HCT116 (cell line): ENCODE measurements at regions not wholly inside any gene's neighbourhood (a gene's known extent, or its start where the extent isn't known, plus 50 kb on each side); places are given as distances from the start of the nearest gene placed in this dataset.

ENCODE experiments used
- ATAC-seq: fragments of 200-7000 bp; cut with Tn5 transposase; 2 replicates; pipeline ENCODE4 v1.9.1; 2020; ENCODE audit warnings: mild to moderate bottlenecking, moderate library complexity
- BruUV-seq: library from RNA; stranded (reverse); fragments of 400-500 nt; replicated peaks from 2 replicates; lab custom pipeline; 2021; lab: Mats Ljungman, UMichigan
- CTCF ChIA-PET: fragments of 300-600 bp; sonication (Branson Sonifier 250); formaldehyde crosslinking; loops from one replicate; lab custom pipeline; 2021; ENCODE audit warnings: antibody characterized with exemption; lab: Charles Lee
- POLR2A ChIA-PET: fragments of 300-600, 350-600 bp; sonication (Branson Sonifier 250); formaldehyde crosslinking; loops from one replicate; lab custom pipeline; 2021; ENCODE audit warnings: antibody characterized with exemption; lab: Charles Lee
- RAD21 ChIA-PET, 2 experiments: fragments of 300-600 bp; sonication (Branson Sonifier 250); formaldehyde crosslinking; loops; one replicate each; lab custom pipeline; 2023; ENCODE audit warnings: low total read pairs in 2 of 2; ENCODE audit not compliant: uncharacterized antibody in 2 of 2, unreplicated experiment in 2 of 2, low non-redundant PET in 1 of 2; lab: Charles Lee
- DNase-seq: peaks from one replicate; pipeline ENCODE4 v3.0.0-alpha.2; 2010; ENCODE audit warnings: low read depth, low spot score
- H2AFZ ChIP-seq: fragments of 200-600 bp; shearing (Covaris generic), sonication (generic); 2 replicates; pipeline ENCODE4 v1.6.1; 2017; ENCODE audit warnings: low read depth, mixed run types, mixed read lengths, antibody characterized with exemption, low read length; ENCODE audit not compliant: poor library complexity, severe bottlenecking
- H3K27ac ChIP-seq: 2 replicates; pipeline ENCODE4 v1.5.1; 2012; ENCODE audit warnings: low read depth, low read length
- H3K27me3 ChIP-seq: fragments of 200-600 bp; sonication (generic); 2 replicates; pipeline ENCODE4 v1.6.1; 2016; ENCODE audit warnings: mixed run types, low read length, mixed read lengths; ENCODE audit not compliant: insufficient read depth
- H3K36me3 ChIP-seq, 2 experiments: fragments of 200-500 bp in 1 of 2; fragments of 200-600 bp in 1 of 2; sonication (Bioruptor generic) in 1 of 2; sonication (generic) in 1 of 2; 2 replicates each; pipeline versions ENCODE4 v1.5.1 to v1.6.1; 2014 to 2016; ENCODE audit warnings: low read length in 2 of 2, inconsistent platforms in 1 of 2, mixed read lengths in 1 of 2, mixed run types in 1 of 2; ENCODE audit not compliant: insufficient read depth in 2 of 2, control insufficient read depth in 1 of 2
- H3K4me1 ChIP-seq, 2 experiments: fragments of 200-600 bp in 1 of 2; sonication (generic) in 1 of 2; 2 replicates each; pipeline versions ENCODE4 v1.5.1 to v1.6.1; 2012 to 2017; ENCODE audit warnings: low read length in 2 of 2, inconsistent platforms in 1 of 2, mild to moderate bottlenecking in 1 of 2, mixed read lengths in 1 of 2, mixed run types in 1 of 2, moderate library complexity in 1 of 2; ENCODE audit not compliant: insufficient read depth in 2 of 2, control insufficient read depth in 1 of 2
- H3K4me2 ChIP-seq: fragments of 200-600 bp; sonication (generic); 2 replicates; pipeline ENCODE4 v1.6.1; 2017; ENCODE audit warnings: mixed run types, low read length, mixed read lengths
- H3K4me3 ChIP-seq, 2 experiments: fragments of 200-600 bp in 1 of 2; sonication (generic) in 1 of 2; replicated peaks in 1 of 2; 2 replicates each; pipeline ENCODE4 v1.5.1; 2011 to 2016; ENCODE audit warnings: low read length in 2 of 2, control low read depth in 1 of 2, low read depth in 1 of 2, mild to moderate bottlenecking in 1 of 2, mixed read lengths in 1 of 2, mixed run types in 1 of 2
- H3K79me2 ChIP-seq: fragments of 200-600 bp; sonication (generic); 2 replicates; pipeline ENCODE4 v1.6.1; 2017; ENCODE audit warnings: mild to moderate bottlenecking, mixed run types, low read length, moderate library complexity, mixed read lengths; ENCODE audit not compliant: insufficient read depth
- H3K9ac ChIP-seq: fragments of 200-600 bp; sonication (generic); 2 replicates; pipeline ENCODE4 v1.6.1; 2016; ENCODE audit warnings: low read length, mixed read lengths
- H3K9me2 ChIP-seq: fragments of 200-600 bp; sonication (generic), shearing (Covaris generic); 2 replicates; pipeline ENCODE4 v1.6.1; 2017; ENCODE audit warnings: mixed run types, mild to moderate bottlenecking, moderate library complexity; ENCODE audit not compliant: insufficient read depth
- H3K9me3 ChIP-seq, 2 experiments: fragments of 200-500 bp in 1 of 2; fragments of 200-600 bp in 1 of 2; sonication (Bioruptor generic) in 1 of 2; sonication (generic) in 1 of 2; 2 replicates each; pipeline ENCODE4 v1.6.1; 2014 to 2017; ENCODE audit warnings: low read length in 2 of 2, mixed read lengths in 2 of 2, inconsistent platforms in 1 of 2, low read depth in 1 of 2, mild to moderate bottlenecking in 1 of 2, mixed run types in 1 of 2, moderate library complexity in 1 of 2; ENCODE audit not compliant: control insufficient read depth in 1 of 2, insufficient read depth in 1 of 2
- H4K20me1 ChIP-seq: fragments of 200-600 bp; sonication (generic), shearing (Covaris generic); 2 replicates; pipeline ENCODE4 v1.6.1; 2017; ENCODE audit warnings: mixed run types, mild to moderate bottlenecking, moderate library complexity; ENCODE audit not compliant: insufficient read depth
- ATF3 ChIP-seq: IDR thresholded peaks from 2 replicates; pipeline ENCODE4 v1.6.1; 2012
- CEBPB ChIP-seq: IDR thresholded peaks from 2 replicates; pipeline ENCODE4 v1.6.1; 2012; ENCODE audit warnings: low read depth
- EGR1 ChIP-seq: IDR thresholded peaks from 2 replicates; pipeline ENCODE4 v1.6.1; 2012; ENCODE audit warnings: low read depth
- FOSL1 ChIP-seq: IDR thresholded peaks from 2 replicates; pipeline ENCODE4 v1.6.1; 2012; ENCODE audit warnings: low read depth
- JUND ChIP-seq: IDR thresholded peaks from 2 replicates; pipeline ENCODE4 v1.6.1; 2012
- POLR2AphosphoS5 ChIP-seq: IDR thresholded peaks from 2 replicates; pipeline ENCODE4 v1.6.1; 2011; ENCODE audit warnings: mild to moderate bottlenecking, low read depth, low read length, moderate library complexity
- RAD21 ChIP-seq: IDR thresholded peaks from 2 replicates; pipeline ENCODE4 v1.6.1; 2012; ENCODE audit warnings: low read depth, mild to moderate bottlenecking
- REST ChIP-seq: IDR thresholded peaks from 2 replicates; pipeline ENCODE4 v1.6.1; 2012; ENCODE audit warnings: low read depth
- SP1 ChIP-seq: IDR thresholded peaks from 2 replicates; pipeline ENCODE4 v1.6.1; 2012; ENCODE audit warnings: low read depth
- YY1 ChIP-seq: IDR thresholded peaks from 2 replicates; pipeline ENCODE4 v1.6.1; 2011; ENCODE audit warnings: low read length, low read depth, moderate library complexity, mild to moderate bottlenecking; ENCODE audit not compliant: insufficient replicate concordance; ENCODE audit errors: extremely low read depth
- ZFX ChIP-seq: fragments of 450-650 bp; IDR thresholded peaks from 2 replicates; pipeline ENCODE4 v1.6.1; 2017
- ZNF274 ChIP-seq: fragments of 200-500 bp; sonication (Bioruptor generic); IDR thresholded peaks from 2 replicates; pipeline ENCODE4 v1.6.1; 2014; ENCODE audit warnings: mild to moderate bottlenecking, low read depth, low read length, inconsistent platforms
- intact Hi-C: fragments of 100-400 bp; cut with micrococcal nuclease; formaldehyde crosslinking; loops from 2 replicates; pipeline ENCODE4 v1.10.0; 2022
- TF ChIP-seq, protein P1 (sequence below): IDR thresholded peaks from 2 replicates; pipeline ENCODE4 v1.6.1; 2011; ENCODE audit warnings: mild to moderate bottlenecking, low read length, moderate library complexity; ENCODE audit not compliant: insufficient replicate concordance; ENCODE audit errors: extremely low read depth
- TF ChIP-seq, protein P2 (sequence below), 3 experiments: fragments of 200-600 bp in 1 of 3; sonication (generic) in 1 of 3; IDR thresholded peaks in 2 of 3; conservative IDR thresholded peaks in 1 of 3; 2 replicates each; pipeline ENCODE4 v1.5.1; 2012 to 2017; ENCODE audit warnings: low read depth in 2 of 3, low read length in 2 of 3, antibody characterized with exemption in 1 of 3, borderline replicate concordance in 1 of 3, control low read depth in 1 of 3, mild to moderate bottlenecking in 1 of 3, mixed read lengths in 1 of 3, mixed run types in 1 of 3, moderate library complexity in 1 of 3; ENCODE audit not compliant: insufficient read depth in 1 of 3

DNA sequence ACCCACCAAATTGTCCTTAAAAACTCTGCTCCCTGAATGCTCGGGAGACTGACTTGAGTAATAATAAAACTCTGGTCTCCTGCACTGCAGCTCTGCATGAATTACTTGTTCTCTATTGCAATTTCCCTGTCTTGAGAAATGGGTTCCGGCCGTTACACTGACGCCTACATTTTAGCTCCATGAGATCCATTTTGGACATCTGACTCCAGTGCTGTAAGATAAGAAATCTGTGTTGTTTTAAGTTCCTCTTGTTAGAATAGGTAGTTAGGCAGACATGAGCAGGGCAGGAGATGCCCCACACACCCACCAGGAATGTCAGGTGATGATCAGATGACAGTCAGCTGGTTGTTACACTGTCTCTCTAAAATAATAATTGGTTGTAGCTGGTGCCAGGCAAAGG, 125.8 kb upstream of the SHB start:
- Histone ChIP-seq H3K4me1 (no peaks in the 10 kb centered on the region), H3K36me3 (no peaks in the 10 kb centered on the region), H3K4me2 (no peak overlapping the region), H3K79me2 (no peaks in the 10 kb centered on the region), H3K27ac (no peak overlapping the region), H3K9me2 (no peaks in the 10 kb centered on the region), H4K20me1 (no peaks in the 10 kb centered on the region), H3K9me3 (no peaks in the 10 kb centered on the region), H2AFZ (no peak overlapping the region), H3K9ac (no peak overlapping the region), H3K4me3 (no peak overlapping the region), H3K27me3 (no peaks in the 10 kb centered on the region)
- TF ChIP-seq YY1 (no peak), ATF3 (no peak), RAD21 (no peak), ZNF274 (no peak), POLR2AphosphoS5 (no peak), SP1 (no peak), CEBPB (no peak), ZFX (no peak), FOSL1 (no peak), JUND (no peak), REST (no peak), EGR1 (no peak)
- TF ChIP-seq, protein P1, sequence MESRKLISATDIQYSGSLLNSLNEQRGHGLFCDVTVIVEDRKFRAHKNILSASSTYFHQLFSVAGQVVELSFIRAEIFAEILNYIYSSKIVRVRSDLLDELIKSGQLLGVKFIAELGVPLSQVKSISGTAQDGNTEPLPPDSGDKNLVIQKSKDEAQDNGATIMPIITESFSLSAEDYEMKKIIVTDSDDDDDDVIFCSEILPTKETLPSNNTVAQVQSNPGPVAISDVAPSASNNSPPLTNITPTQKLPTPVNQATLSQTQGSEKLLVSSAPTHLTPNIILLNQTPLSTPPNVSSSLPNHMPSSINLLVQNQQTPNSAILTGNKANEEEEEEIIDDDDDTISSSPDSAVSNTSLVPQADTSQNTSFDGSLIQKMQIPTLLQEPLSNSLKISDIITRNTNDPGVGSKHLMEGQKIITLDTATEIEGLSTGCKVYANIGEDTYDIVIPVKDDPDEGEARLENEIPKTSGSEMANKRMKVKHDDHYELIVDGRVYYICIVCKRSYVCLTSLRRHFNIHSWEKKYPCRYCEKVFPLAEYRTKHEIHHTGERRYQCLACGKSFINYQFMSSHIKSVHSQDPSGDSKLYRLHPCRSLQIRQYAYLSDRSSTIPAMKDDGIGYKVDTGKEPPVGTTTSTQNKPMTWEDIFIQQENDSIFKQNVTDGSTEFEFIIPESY, result no peak
- TF ChIP-seq, protein P2, sequence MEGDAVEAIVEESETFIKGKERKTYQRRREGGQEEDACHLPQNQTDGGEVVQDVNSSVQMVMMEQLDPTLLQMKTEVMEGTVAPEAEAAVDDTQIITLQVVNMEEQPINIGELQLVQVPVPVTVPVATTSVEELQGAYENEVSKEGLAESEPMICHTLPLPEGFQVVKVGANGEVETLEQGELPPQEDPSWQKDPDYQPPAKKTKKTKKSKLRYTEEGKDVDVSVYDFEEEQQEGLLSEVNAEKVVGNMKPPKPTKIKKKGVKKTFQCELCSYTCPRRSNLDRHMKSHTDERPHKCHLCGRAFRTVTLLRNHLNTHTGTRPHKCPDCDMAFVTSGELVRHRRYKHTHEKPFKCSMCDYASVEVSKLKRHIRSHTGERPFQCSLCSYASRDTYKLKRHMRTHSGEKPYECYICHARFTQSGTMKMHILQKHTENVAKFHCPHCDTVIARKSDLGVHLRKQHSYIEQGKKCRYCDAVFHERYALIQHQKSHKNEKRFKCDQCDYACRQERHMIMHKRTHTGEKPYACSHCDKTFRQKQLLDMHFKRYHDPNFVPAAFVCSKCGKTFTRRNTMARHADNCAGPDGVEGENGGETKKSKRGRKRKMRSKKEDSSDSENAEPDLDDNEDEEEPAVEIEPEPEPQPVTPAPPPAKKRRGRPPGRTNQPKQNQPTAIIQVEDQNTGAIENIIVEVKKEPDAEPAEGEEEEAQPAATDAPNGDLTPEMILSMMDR (IDR thresholded peaks at IDR 0.05 in 2 of 3, conservative IDR thresholded peaks at IDR 0.05 in 1 of 3; ENCODE audit: borderline replicate concordance in 1 of 3, insufficient read depth in 1 of 3, low read depth in 2 of 3, low read length in 2 of 3), result no peak
- DNase-seq, result no peak
- no peak for ATAC-seq
- no TSS peak for BruUV-seq
- ChIA-PET RAD21 (no interaction called here), POLR2A (no interaction called here), CTCF (no interaction called here)
- intact Hi-C loops, result no loop called here
